ENCODE measurements at regions not wholly inside any gene's neighbourhood (a gene's known extent, or its start where the extent isn't known, plus 50 kb on each side); places are given as distances from the start of the nearest gene placed in this dataset.

- Histone ChIP-seq H3K27me3 (no peaks in the 10 kb centered on the region), H3K9me3 (no peaks in the 10 kb centered on the region), H3K4me3 (no peak overlapping the region), H3K27ac (no peak overlapping the region), H3K36me3 (no peaks in the 10 kb centered on the region), H3K4me1 (no peaks in the 10 kb centered on the region)
- intact Hi-C loops (cut with DNase I) = no loop called here
- no peak for DNase-seq
- TF ChIP-seq CTCF (IDR thresholded peaks at IDR 0.05) (no peak), POLR2A (IDR thresholded peaks at IDR 0.05) (no peak)
- 64 to 66% methylated on average over 3 of the region's 3 CpGs for WGBS, 2 donors
Observed at GRCh38 chr1:83706354-83706938, 292.5 kb downstream of the TTLL7 start.

GRCh38 chr1:83705091-83705490 lies 293.8 kb downstream of the TTLL7 start:
- Histone ChIP-seq H3K4me3 (no peak overlapping the region), H3K9me3 (no peaks in the 10 kb centered on the region), H3K27me3 (no peaks in the 10 kb centered on the region), H3K4me1 (no peaks in the 10 kb centered on the region), H3K36me3 (no peaks in the 10 kb centered on the region), H3K27ac (no peak overlapping the region)
- TF ChIP-seq CTCF (IDR thresholded peaks at IDR 0.05) = no peak
- no peak for TF ChIP-seq POLR2A (IDR thresholded peaks at IDR 0.05)
- no peak for DNase-seq
- WGBS, 2 donors = 67 to 100% methylated on average over 1 of the region's 1 CpG
- intact Hi-C loops (cut with DNase I) = no loop called here

- intact Hi-C loops (cut with DNase I) = no loop called here
- H3K27me3 ChIP-seq = no peaks in the 10 kb centered on the region
- H3K4me1 ChIP-seq = no peaks in the 10 kb centered on the region
- no peaks in the 10 kb centered on the region for H3K9me3 ChIP-seq
- no peak overlapping the region for H3K4me3 ChIP-seq
- DNase-seq = no peak
- H3K27ac ChIP-seq = no peak overlapping the region
- no peak for TF ChIP-seq CTCF (IDR thresholded peaks at IDR 0.05)
- no peak for TF ChIP-seq POLR2A (IDR thresholded peaks at IDR 0.05)
- no peaks in the 10 kb centered on the region for H3K36me3 ChIP-seq
Observed at GRCh38 chr1:83704350-83704749, 294.6 kb downstream of the TTLL7 start.

GRCh38 chr1:83702356-83702755 lies 296.6 kb downstream of the TTLL7 start:
- TF ChIP-seq POLR2A (IDR thresholded peaks at IDR 0.05) (no peak), CTCF (IDR thresholded peaks at IDR 0.05) (no peak)
- Histone ChIP-seq H3K9me3 (no peaks in the 10 kb centered on the region), H3K4me1 (no peaks in the 10 kb centered on the region), H3K27me3 (peaks cover 0 to 3% (median 0%) of the 10 kb centered on the region in 4 donors), H3K4me3 (no peak overlapping the region), H3K36me3 (no peaks in the 10 kb centered on the region), H3K27ac (no peak overlapping the region)
- 69 to 75% methylated on average over 1 of the region's 1 CpG for WGBS, 2 donors
- intact Hi-C loops (cut with DNase I) = no loop called here
- no peak for DNase-seq

- Histone ChIP-seq H3K27ac (no peak overlapping the region), H3K9me3 (no peaks in the 10 kb centered on the region), H3K4me3 (no peak overlapping the region), H3K36me3 (no peaks in the 10 kb centered on the region), H3K27me3 (peaks cover 0 to 3% (median 0%) of the 10 kb centered on the region in 4 donors), H3K4me1 (no peaks in the 10 kb centered on the region)
- 60 to 67% methylated on average over 1 to 2 of the region's 2 CpGs for WGBS, 2 donors
- DNase-seq = no peak
- intact Hi-C loops (cut with DNase I) = no loop called here
- TF ChIP-seq POLR2A (IDR thresholded peaks at IDR 0.05) = no peak
- TF ChIP-seq CTCF (IDR thresholded peaks at IDR 0.05) = no peak
Observed at GRCh38 chr1:83701355-83701754, 297.6 kb downstream of the TTLL7 start.
